ENCODE measurements at regions not wholly inside any gene's neighbourhood (a gene's known extent, or its start where the extent isn't known, plus 50 kb on each side); places are given as distances from the start of the nearest gene placed in this dataset.
"Not testable (repeated sequence)": the region's sequence is repeated elsewhere in the genome, so short reads cannot be mapped to it uniquely, and the experiment has no call there.

DNA sequence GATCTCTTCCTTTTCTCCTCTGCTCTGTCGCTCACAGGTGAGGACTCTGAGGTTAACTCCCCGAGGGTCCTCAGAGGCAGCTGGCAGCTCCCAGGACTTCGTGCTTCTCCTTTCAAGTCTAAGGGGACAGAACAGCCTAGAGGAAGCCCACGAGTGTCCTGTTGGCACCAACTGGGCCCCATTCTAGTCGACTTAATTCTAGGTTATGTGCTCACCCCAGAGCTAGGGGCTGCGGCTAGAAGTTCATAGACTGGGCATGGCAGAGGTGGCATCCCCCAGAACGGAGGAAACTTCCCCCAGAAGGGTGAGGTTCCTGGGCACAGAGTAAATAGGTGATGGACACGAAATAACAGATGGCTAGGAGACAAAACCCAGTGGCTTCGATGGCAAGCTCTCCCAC, 259.4 kb downstream of the TEX36 start:
- no peak for ATAC-seq (ENCODE audit: poor library complexity)
- intact Hi-C loops (cut with DNase I) = no loop called here
- no peak for DNase-seq

DNA sequence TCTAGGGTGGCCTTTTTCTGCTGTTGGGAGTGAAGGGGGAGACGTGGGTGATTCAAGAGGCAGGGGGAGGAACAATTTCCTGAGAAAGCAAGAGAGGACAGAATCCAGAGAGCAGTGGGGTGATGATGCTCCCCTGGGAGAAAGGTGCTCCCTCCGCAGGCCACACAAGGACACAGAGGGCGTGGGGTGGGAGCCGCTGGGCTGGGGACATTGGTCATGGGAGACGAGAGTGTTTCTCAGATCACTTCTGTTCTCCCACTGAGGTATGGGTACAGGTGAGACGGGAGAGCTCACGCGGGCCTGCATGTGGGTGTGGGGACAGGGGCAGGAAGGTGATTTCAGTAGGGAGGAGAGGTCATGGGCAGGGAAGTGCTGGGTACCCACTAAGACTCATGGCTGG, 259.5 kb upstream of the CTBP2 start:
- intact Hi-C loops (cut with DNase I) = no loop called here
- DNase-seq = no peak
- ATAC-seq (ENCODE audit: poor library complexity) = no peak

DNA sequence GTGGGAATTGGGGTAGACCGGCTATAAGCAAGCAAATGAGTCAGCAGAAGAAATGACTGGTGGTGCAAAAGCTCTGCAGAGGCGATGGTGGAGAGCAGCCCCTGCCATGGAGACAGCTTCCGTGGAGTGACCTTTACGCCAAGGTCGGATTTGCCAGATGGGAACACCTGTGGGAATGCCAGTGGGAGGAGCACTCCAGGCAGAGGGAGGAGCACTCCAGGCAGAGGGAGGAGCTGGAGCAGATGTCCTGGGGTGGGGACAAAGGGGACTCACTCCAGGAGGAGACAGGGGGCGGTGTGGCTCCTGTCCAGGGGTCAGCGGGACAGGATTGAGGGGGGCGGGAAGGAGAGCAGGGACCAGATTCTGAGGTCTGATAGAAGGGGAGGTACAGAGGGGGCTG, 258.8 kb upstream of the CTBP2 start:
- DNase-seq (no peak), ATAC-seq (ENCODE audit: poor library complexity) (no peak)
- intact Hi-C loops (cut with DNase I) = no loop called here

DNA sequence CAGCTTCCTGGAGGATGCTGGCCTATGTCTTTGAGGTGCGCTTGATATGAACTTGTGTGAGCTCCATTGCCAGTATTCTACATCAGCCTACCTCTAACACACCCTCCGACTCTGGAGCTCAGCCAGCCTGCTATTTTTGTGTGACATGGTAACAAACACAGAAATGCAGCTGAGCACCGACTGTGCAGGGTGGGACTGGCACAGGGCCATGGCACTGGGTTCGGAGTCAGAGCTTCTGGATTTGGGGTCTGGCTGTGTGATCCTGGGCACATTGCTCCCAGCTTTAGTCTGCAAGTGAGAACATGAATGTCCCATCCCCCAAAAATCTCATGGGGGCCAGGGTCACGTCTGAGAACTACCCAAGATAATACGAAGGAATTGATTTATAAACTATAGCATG, 257.2 kb upstream of the CTBP2 start:
- intact Hi-C loops (cut with DNase I) = no loop called here
- DNase-seq (no peak), ATAC-seq (ENCODE audit: poor library complexity) (no peak)

DNA sequence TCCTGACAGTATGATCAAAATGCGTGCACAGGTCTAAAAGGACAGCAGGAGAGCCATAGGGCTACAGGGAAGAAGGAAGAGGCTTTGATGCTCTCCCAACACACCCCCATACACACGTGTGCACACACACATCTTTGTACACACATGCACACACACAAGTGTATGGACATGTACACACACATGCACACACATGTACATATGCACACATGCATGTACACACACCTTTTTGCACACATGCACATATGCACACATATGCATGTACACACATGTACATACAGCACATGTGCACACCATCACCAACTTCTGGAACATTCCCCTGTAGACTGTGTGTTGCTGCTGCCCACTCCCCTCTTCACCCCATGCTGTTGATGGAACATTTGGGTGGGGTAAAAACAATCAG, 255.6 kb upstream of the CTBP2 start:
- DNase-seq (no peak), ATAC-seq (ENCODE audit: poor library complexity) (no peak)
- intact Hi-C loops (cut with DNase I) = no loop called here

DNA sequence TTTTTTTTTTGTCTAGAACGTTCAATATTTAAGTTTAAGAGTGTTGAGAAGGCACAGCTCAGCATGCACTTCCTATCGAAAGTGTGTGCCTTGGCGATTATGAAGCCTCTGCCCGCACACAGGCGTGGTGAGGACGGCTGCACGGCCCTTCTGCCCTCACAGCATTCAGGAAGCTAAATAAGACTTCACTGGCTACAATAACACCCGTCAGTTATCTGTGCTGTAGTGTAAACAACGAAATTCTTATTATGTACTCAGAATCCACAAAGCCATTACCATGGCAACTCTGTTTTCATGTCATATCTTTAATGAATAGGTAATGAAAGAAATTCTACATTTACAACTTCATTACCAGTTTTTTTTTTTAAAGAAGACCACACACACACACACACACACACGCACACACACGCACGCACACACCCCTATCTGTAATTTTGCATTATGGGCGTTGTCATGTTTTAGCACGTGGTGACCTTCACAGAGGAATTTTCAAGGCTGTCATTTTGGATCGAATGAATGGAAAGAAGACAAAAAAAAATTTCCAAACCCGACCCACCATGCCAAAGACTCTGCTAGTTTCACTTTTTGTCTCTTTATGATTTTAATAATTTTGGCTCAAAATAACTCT, 254.8 kb upstream of the CTBP2 start:
- ATAC-seq (ENCODE audit: poor library complexity) = no peak
- intact Hi-C loops (cut with DNase I) = no loop called here
- DNase-seq = no peak

DNA sequence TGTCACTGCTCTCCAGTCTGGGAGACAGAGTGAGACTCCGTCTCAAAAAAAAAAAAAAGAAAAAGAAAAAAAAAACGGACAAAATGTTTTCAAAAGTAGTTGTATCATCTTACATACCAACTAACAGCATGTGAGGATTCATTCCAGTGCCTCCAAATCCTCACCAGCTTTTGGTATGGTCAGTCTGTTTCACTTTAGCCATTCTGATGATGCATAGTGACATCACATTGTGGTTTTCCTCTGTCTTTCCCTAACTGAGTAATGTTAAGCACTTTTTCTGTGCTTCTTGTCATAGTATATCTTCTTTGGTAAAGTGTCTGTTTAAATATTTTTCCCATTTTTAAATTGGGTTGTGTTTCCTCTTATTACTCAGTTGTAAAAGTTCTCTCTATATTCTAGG, 251.4 kb upstream of the CTBP2 start:
- intact Hi-C loops (cut with DNase I) = no loop called here
- DNase-seq (no peak), ATAC-seq (ENCODE audit: poor library complexity) (no peak)

DNA sequence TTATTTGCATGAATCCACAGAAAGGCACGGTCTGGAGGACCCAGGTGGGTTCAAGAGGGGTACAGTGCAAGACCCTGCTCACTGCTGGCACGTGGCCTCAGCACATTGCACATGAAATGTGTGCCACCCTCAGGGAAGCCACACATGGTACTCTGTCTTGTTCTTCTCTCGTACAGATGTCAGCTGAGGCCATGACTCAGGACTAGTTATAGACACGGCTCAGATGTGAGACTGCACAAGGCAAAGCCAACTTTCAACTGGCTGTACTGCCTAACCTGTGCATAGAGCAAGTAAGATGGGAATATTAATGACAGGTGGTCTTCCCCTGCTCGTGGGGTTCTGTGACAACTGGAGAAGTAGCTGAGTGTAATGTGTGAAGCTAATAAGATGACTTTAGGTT, 249.4 kb upstream of the CTBP2 start:
- ATAC-seq (ENCODE audit: poor library complexity) (no peak), DNase-seq (no peak)
- intact Hi-C loops (cut with DNase I) = no loop called here

DNA sequence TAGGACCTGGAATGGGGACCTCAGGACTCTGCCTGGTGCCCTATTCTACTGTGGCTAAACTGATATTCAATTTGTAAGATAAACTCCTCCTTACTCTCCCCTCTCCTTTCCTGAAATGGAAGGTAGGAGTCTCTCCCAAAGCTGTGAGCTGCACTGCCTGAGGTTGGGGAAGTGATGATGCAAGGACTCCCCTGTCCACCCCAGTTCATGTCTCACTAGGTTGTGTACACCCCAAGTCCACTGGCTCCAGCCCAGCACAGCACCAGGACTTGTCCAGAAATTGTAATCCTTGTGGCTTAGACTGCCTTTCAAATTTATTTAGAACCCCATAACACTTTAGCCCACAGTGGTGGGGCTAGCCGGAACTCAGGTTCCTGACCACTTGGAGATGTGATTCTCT, 247.2 kb upstream of the CTBP2 start:
- DNase-seq (no peak), ATAC-seq (ENCODE audit: poor library complexity) (no peak)
- intact Hi-C loops (cut with DNase I) = no loop called here

DNA sequence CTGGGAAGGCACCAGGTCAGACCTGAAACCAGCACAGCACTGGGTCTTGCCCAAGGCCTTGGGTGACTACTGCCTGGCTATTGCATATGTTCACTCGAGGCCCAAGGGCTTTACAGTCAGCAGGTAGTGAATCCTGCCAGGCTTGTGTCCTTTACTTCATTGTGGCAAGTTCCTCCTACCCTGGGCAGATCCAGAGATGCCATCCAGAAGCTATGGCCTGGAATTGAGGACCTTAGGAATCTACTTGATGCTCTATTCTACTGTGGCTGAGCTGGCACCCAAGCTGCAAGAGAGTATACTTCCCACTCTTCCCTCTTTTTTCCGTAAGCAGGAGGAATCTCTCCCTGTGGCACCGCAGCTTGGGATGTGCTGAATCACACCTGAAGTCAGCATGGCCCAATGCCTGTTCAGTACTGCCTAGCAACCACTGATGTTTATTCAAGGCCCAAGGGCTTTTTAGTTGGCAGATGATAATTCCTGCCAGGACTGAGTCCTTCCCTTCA, 246.7 kb upstream of the CTBP2 start:
- intact Hi-C loops (cut with DNase I) = no loop called here
- ATAC-seq (ENCODE audit: poor library complexity) = no peak
- no peak for DNase-seq

DNA sequence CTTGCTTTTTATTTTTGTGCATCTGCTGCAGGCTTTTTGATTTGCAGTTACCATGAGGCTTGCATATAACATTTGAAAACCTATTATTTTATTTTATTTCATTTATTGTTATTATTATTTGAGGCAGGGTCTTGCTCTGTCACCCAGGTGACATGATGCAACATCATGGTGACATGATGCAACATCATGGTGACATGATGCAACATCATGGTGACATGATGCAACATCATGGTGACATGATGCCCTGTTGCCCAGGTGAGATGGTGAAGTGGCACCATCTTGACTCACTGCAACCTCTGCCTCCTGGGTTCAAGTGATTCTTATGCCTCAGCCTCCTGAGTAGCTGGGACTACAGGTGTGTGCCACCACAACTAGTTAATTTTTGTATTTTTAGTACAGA, 244.5 kb upstream of the CTBP2 start:
- DNase-seq; ATAC-seq (ENCODE audit: poor library complexity); intact Hi-C loops (cut with DNase I): not testable (repeated sequence)

DNA sequence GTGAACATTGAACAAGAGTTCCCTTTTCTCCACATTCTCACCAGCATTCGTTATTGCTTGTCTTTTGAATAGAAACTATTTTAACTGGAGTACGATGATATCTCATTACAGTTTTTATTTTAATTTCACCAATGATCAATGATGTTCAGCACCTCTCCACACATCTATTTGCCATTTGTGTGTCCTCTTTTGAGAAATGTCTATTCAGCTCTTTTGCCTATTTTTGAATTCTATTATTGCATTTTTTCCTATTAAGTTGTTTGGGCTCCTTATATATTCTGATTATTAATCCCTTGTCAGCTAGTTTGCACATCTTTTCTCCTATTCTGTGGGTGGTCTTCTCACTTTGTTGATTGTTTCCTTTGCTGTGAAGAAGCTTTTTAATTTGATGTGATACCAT, 241.1 kb upstream of the CTBP2 start:
- DNase-seq = no peak
- intact Hi-C loops (cut with DNase I) = no loop called here
- no peak for ATAC-seq (ENCODE audit: poor library complexity)

DNA sequence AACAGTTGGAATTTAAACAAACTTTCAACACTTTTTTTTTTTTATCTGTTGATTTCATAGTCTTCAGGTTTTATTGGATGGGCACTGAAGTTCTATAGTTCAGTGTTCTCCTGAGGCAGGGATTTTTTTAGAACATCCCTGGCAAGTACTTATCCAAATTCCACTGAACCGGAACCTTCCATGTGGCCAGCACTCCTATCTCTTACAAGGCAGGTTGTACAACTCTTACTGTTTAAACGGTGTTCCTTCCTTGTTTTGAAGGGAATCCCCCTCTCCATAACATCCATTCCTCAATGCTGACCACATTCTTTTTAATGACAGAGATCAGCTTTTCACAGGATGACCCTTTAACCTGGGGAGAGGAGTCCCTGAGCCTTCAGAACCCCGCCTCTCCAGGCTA, 238.9 kb upstream of the CTBP2 start:
- no peak for DNase-seq
- intact Hi-C loops (cut with DNase I) = no loop called here

DNA sequence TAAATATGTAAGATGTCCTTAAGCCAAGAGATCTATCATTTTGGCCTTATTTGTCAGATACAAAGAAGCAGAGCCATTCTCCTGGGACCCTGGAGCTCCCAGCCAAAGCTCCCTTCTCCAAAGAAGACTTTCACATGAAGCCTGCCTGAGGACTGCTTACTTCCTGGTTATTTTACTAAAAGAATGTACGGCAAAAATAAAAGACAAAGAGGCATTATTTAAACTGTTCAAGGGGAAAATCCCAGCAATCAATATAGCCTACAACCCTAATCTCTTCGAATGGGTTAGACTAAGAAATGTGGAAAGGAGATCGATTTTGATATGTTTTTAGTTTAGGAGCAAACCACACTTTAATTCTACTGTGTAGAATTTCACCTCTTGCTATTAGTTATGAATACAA, 237.9 kb upstream of the CTBP2 start:
- intact Hi-C loops (cut with DNase I) = no loop called here
- ATAC-seq (ENCODE audit: poor library complexity) (no peak), DNase-seq (no peak)

More for the DNA sequence above, 238.9 kb upstream of the CTBP2 start:
- no peak for ATAC-seq (ENCODE audit: poor library complexity)

DNA sequence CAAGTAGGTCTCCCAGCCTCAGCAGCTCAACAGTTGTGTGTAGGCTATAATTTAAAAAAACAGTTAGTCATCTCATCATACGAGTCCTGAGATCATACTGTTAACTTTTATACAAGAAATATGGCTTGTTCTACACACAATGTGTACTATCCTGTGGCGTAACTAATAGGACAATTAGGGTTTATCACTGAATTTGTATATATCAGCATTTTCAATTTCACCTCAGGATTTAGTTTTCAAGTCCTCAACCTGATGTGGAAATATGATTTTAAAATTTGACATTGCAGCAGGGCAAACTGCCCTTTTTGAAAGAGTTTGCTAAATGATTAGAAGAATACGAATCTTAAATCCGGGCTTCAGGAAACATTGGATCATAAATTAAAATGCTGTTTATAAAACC, 237.2 kb upstream of the CTBP2 start:
- ATAC-seq (ENCODE audit: poor library complexity) (no peak), DNase-seq (no peak)
- intact Hi-C loops (cut with DNase I) = no loop called here

DNA sequence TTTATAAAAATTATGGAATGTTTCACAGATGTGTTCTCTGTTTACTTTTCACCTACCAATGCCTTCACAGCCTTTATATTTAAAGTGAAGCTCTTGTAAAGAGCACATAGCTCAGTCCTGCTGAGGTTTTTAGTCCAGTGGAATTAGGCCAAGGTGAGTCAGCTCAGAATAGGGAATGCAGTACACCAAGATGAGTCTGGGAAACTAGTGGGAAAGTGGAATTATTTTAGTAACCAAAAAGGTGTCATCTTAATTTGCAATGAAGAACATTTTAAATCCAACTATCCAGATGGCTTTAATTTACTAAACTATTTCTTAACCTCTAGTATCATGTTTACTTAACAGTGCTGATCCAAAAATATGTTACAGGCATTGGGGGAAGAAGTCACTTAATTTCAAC, 236.3 kb upstream of the CTBP2 start:
- intact Hi-C loops (cut with DNase I) = no loop called here
- ATAC-seq (ENCODE audit: poor library complexity) (no peak), DNase-seq (no peak)

DNA sequence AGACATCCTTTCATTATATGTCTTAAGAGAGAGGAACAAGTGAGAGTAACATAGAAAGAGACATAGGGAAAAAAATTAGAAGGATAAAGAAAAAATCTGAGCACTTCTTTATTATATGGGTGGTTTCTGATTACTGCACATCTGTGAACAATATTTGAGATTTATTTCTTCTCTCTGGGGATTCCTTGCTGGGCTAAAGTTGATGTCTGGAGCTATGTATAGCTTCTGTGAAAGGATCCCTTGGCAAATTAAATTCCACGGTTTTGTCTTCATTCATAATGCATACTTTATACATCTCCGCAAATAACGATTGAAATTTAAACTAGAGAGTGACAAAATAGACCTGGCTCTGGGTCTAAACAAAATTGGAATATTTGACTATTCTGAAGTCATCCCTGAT, 232.2 kb upstream of the CTBP2 start:
- DNase-seq (no peak), ATAC-seq (ENCODE audit: poor library complexity) (no peak)
- intact Hi-C loops (cut with DNase I) = no loop called here

DNA sequence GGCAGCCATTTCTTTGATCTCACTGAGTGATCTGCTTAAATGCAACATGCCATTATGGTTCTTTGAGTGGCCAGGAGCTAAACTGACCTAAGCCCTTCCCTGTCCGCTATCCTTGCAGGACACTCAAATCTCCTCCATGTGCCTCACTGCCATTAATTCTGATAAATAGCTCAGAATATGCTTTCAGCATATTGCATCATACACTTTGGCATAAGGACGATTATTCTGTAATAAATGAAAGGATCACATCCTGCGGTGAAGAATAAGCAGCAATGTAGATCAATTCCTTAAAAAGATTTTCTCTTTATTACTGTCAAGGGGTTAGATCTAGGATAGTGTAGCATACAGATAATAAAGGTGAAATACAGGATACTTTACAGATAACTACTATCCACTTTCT, 231.8 kb upstream of the CTBP2 start:
- DNase-seq = no peak
- intact Hi-C loops (cut with DNase I) = no loop called here

DNA sequence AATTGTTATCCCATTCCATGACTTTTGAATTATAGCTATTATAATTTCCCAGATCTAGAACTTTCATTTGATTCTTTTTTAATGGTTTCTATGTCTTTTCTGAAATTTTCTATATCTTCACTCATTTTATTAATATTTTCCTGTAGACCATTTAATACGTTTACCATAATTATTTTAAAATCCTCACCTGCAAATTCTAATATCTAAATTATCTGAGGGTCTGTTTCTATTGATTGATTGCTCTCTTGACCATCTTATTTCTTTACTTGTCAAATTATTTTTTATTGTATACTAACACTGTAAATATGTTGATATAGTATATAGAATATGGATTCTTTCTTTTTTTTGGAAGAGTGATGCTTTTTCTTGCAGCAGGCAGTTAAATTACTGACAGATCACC, 229.3 kb upstream of the CTBP2 start:
- ATAC-seq (ENCODE audit: poor library complexity) (no peak), DNase-seq (no peak)
- intact Hi-C loops (cut with DNase I) = no loop called here

More for the DNA sequence above, 231.8 kb upstream of the CTBP2 start:
- ATAC-seq (ENCODE audit: poor library complexity) = no peak

DNA sequence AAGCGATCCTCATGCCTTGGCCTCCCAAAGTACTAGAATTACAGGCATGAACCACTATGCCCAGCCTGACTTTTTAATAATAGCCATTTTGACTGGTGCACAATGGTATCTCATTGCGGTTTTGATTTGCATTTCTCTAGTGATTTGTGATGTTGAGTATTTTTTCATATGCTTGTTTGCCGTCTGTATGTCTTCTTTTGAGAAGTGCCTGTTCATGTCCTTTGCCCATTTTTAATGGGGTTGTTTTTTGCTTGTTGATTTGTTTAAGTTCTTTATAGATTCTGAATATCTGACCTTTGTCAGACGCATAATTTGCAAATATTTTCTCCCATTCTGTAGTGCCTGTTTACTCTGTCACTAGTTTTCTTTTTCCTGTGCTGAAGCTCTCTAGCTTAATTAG, 219.2 kb upstream of the CTBP2 start:
- intact Hi-C loops (cut with DNase I) = no loop called here
- DNase-seq (no peak), ATAC-seq (ENCODE audit: poor library complexity) (no peak)

DNA sequence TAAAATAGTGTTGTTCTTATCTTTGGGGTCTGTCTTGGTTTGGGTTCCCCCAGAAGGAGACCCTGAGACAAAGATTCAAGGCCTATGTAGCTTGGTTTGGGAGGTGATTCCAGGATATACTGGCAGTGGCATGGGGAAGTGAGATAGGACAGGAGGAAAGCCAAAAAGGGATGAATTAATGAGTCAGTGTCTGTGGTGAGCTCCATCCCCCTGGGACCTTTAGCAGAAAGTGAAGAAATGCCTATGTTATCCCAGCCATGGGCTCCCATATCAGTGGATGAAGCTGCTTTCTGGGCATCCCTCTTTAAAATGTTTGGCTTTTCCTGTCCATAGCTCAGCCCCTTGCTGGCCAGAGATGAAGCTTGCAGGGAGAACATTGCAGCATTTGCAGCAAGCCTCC, 217.0 kb upstream of the CTBP2 start:
- DNase-seq (no peak), ATAC-seq (ENCODE audit: poor library complexity) (no peak)
- intact Hi-C loops (cut with DNase I) = no loop called here
